ENCODE measurements at regions not wholly inside any gene's neighbourhood (a gene's known extent, or its start where the extent isn't known, plus 50 kb on each side); places are given as distances from the start of the nearest gene placed in this dataset.

GRCh38 chr10:131561897-131562296 is 250.4 kb upstream of the TCERG1L start:
- no peak for DNase-seq (ENCODE audit: low spot score)

- no peak for DNase-seq (ENCODE audit: low spot score)
These were observed 251.9 kb upstream of the TCERG1L start for GRCh38 chr10:131563411-131563810.

- no peak for DNase-seq (ENCODE audit: low spot score)
These were observed 256.0 kb upstream of the TCERG1L start for GRCh38 chr10:131567279-131568162.

GRCh38 chr10:131568866-131569265 is 257.3 kb upstream of the TCERG1L start:
- no peak for DNase-seq (ENCODE audit: low spot score)

GRCh38 chr10:131569851-131570715 is 258.6 kb upstream of the TCERG1L start:
- DNase-seq (ENCODE audit: low spot score), result peak; percentile 90

GRCh38 chr10:131570716-131571307 is 259.3 kb upstream of the TCERG1L start:
- no peak for DNase-seq (ENCODE audit: low spot score)

GRCh38 chr10:131571346-131571745 is 259.8 kb upstream of the TCERG1L start:
- no peak for DNase-seq (ENCODE audit: low spot score)

- no peak for DNase-seq (ENCODE audit: low spot score)
These were observed 260.3 kb upstream of the TCERG1L start for GRCh38 chr10:131571865-131572264.

- DNase-seq (ENCODE audit: low spot score), result no peak
These were observed 261.7 kb upstream of the TCERG1L start for GRCh38 chr10:131573256-131573655.

- no peak for DNase-seq (ENCODE audit: low spot score)
These were observed 262.2 kb upstream of the TCERG1L start for GRCh38 chr10:131573707-131574106.

- no peak for DNase-seq (ENCODE audit: low spot score)
These were observed 262.8 kb upstream of the TCERG1L start for GRCh38 chr10:131574363-131574706.

GRCh38 chr10:131574707-131575430 is 263.3 kb upstream of the TCERG1L start:
- no peak for DNase-seq (ENCODE audit: low spot score)

GRCh38 chr10:131575877-131576276 is 264.4 kb upstream of the TCERG1L start:
- DNase-seq (ENCODE audit: low spot score), result no peak

GRCh38 chr10:131576341-131577177 is 265.0 kb upstream of the TCERG1L start:
- no peak for DNase-seq (ENCODE audit: low spot score)

- DNase-seq (ENCODE audit: low spot score), result no peak
These were observed 265.6 kb upstream of the TCERG1L start for GRCh38 chr10:131577178-131577555.

- no peak for DNase-seq (ENCODE audit: low spot score)
These were observed 266.4 kb upstream of the TCERG1L start for GRCh38 chr10:131577786-131578471.

GRCh38 chr10:131578472-131578970 is 267.0 kb upstream of the TCERG1L start:
- DNase-seq (ENCODE audit: low spot score), result no peak

- no peak for DNase-seq (ENCODE audit: low spot score)
These were observed 267.9 kb upstream of the TCERG1L start for GRCh38 chr10:131579251-131580071.

GRCh38 chr10:131580076-131580652 is 268.6 kb upstream of the TCERG1L start:
- no peak for DNase-seq (ENCODE audit: low spot score)

Measured in iPS-NIHi11 (cell line).